Heart left ventricle (tissue), 13 donors: ENCODE measurements at regions not wholly inside any gene's neighbourhood (a gene's known extent, or its start where the extent isn't known, plus 50 kb on each side); places are given as distances from the start of the nearest gene placed in this dataset.

Experiments used
- CTCF ChIP-seq, 12 donors: fragments of 200-600 bp; sonication (generic) in 4 of 12; IDR thresholded peaks; one replicate each; pipeline versions ENCODE4 v1.5.0 to v1.8.0; 2018 to 2022; ENCODE audit warnings: antibody characterized with exemption in 12 of 12, mild to moderate bottlenecking in 5 of 12
- POLR2A ChIP-seq, 2 donors: fragments of 450-650 bp; IDR thresholded peaks; one replicate each; pipeline ENCODE4 v1.6.1; 2017; ENCODE audit warnings: antibody characterized with exemption in 2 of 2, mild to moderate bottlenecking in 2 of 2, moderate library complexity in 2 of 2
- donor health status: ischemic (EF 13 %, LVEDD 7.1; RV severe dilation, severe dysfunction).
- donor health status: DM: no; HTN: yes; CAD: no.
- donor health status: DM: no; HTN: no; CAD: no.
- donor health status: ischemic (EF 25% LVEDD 6.9; RV normal size, moderate dysfunction).
- donor health status: ischemic (EF 25% LVEDD 5.7; RV mildly dilated, moderate dysfunction).
- donor health status: ischemic (EF 35%, LVEDD 5.7; RV mildly dilated, moderate dysfunction).
- donor health status: nonischemic (EF 11% LVEDD 7.7; RV severe dilation, severe dysfunction).
- donor health status: DM: yes; HTN: yes; CAD: no.
- donor health status: PGD.
- donor health status: ischemic (EF 29% LVEDD 5.4; RV normal size, mild dysfunction).
- donor health status: nonischemic (EF 23%, LVEDD 6.1; RV moderate dilation, normal function).

- TF ChIP-seq CTCF (IDR thresholded peaks at IDR 0.05) (no peak), POLR2A (IDR thresholded peaks at IDR 0.05) (no peak)
Measured at GRCh38 chr6:115643762-115644161, 416.9 kb downstream of the FRK start.
